ENCODE measurements at regions not wholly inside any gene's neighbourhood (a gene's known extent, or its start where the extent isn't known, plus 50 kb on each side); places are given as distances from the start of the nearest gene placed in this dataset.

DNA sequence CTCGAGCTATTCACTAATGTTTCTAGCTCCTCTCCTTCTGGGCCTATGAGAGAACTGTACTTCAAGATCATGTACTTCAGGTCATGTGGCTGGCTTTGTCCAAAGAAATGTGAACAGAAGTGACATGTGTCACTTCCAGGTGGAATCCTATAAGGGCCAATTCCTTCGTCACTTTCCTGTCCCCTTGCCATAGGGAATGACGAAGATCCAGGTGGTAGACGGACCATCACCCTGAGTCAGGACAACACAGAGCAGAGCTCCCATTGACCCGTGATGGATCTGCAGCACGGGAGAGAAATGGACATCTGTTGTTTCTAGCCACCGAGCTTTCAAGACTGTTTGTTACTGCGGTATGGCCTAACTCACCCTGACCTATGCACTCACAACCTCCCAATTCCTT, 157.0 kb downstream of the DRD1 start:
- TF ChIP-seq, protein P1, sequence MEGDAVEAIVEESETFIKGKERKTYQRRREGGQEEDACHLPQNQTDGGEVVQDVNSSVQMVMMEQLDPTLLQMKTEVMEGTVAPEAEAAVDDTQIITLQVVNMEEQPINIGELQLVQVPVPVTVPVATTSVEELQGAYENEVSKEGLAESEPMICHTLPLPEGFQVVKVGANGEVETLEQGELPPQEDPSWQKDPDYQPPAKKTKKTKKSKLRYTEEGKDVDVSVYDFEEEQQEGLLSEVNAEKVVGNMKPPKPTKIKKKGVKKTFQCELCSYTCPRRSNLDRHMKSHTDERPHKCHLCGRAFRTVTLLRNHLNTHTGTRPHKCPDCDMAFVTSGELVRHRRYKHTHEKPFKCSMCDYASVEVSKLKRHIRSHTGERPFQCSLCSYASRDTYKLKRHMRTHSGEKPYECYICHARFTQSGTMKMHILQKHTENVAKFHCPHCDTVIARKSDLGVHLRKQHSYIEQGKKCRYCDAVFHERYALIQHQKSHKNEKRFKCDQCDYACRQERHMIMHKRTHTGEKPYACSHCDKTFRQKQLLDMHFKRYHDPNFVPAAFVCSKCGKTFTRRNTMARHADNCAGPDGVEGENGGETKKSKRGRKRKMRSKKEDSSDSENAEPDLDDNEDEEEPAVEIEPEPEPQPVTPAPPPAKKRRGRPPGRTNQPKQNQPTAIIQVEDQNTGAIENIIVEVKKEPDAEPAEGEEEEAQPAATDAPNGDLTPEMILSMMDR (IDR thresholded peaks at IDR 0.05; ENCODE audit: extremely low read depth, insufficient read depth, missing control alignments), result no peak
- in situ Hi-C loops (cut with MboI; ENCODE audit: low pct_unique_long_range_greater_than_20kb, low sequenced_read_pairs, unreplicated experiment), result no loop called here
- DNase-seq (ENCODE audit: low spot score), result no peak

- TF ChIP-seq, protein P1 (IDR thresholded peaks at IDR 0.05; ENCODE audit: extremely low read depth, insufficient read depth, missing control alignments), result no peak
- no peak for DNase-seq (ENCODE audit: low spot score)
- in situ Hi-C loops (cut with MboI; ENCODE audit: low pct_unique_long_range_greater_than_20kb, low sequenced_read_pairs, unreplicated experiment), result no loop called here
Measured at GRCh38 chr5:175285261-175285660, 158.7 kb downstream of the DRD1 start.

DNA sequence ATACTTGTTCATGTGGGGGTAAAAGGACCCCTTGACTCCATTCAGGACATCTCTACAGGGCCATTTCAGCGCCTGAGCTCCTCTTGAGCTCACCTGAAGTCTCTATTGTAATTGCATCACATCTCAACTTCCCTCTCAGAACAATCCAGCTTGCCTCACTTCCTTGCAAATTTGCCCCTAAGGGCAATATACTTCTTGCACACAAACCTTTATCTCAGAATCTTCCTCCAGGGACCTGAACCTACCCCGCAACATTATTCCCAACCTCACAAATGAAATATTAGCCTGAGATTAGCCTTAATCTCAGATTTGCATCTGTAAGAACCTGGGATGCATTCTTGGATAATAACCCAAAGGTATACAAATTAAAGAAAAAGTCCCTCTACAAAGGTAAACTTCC, 159.2 kb downstream of the DRD1 start:
- DNase-seq (ENCODE audit: low spot score), result no peak
- TF ChIP-seq, protein P1 (IDR thresholded peaks at IDR 0.05; ENCODE audit: extremely low read depth, insufficient read depth, missing control alignments), result no peak
- in situ Hi-C loops (cut with MboI; ENCODE audit: low pct_unique_long_range_greater_than_20kb, low sequenced_read_pairs, unreplicated experiment), result no loop called here

DNA sequence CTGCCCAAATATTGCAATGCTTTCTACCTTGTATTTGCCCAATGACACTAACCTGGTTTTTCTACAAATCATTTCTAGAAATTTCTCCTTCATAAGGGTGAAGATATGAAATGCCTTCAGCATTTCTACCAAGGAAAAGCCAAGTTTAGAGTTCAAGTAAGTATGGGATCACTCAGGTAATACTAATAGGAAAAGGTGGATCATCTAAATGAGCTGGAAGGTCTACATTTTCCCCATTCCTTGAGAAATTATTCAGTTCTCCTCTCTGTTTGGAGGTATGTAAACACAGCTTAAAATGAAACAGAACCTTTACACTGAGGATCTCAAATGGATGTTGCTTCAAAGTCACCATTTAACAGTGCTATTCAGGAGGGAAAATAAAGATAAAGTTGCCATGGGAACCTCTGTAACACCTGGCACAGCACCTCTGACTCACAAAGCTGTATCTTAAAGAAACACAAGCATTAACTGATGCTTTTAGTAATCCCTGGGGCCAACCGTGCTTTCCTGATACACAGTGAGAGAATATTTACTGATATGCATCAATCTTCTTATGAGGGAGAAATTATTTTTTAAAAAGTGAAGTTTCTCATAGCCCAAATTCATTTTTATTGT, 161.3 kb downstream of the DRD1 start:
- TF ChIP-seq, protein P1 (IDR thresholded peaks at IDR 0.05; ENCODE audit: extremely low read depth, insufficient read depth, missing control alignments), result no peak
- in situ Hi-C loops (cut with MboI; ENCODE audit: low pct_unique_long_range_greater_than_20kb, low sequenced_read_pairs, unreplicated experiment), result no loop called here
- no peak for DNase-seq (ENCODE audit: low spot score)

- TF ChIP-seq, protein P1 (IDR thresholded peaks at IDR 0.05; ENCODE audit: extremely low read depth, insufficient read depth, missing control alignments), result no peak
- in situ Hi-C loops (cut with MboI; ENCODE audit: low pct_unique_long_range_greater_than_20kb, low sequenced_read_pairs, unreplicated experiment), result no loop called here
- DNase-seq (ENCODE audit: low spot score), result no peak
Measured at GRCh38 chr5:175281714-175282113, 162.3 kb downstream of the DRD1 start.

DNA sequence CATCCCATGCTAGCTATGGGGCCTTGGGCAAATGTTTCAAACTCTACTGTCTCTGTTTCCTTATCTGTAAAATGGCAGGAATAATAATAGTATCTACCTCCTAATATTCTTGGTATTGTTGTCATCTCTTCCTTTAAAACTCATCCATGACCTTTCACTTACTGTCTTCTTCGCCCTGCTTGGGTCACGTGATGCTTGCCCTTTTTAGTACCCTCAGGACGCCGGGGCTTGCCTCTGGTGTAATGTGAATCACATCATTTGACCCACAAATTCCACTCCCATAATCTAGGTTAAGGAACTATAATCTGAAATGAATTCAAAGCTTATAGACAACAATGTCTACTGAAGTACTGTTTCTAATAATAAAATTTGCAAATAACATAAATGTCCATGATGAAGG, 162.7 kb downstream of the DRD1 start:
- no peak for DNase-seq (ENCODE audit: low spot score)
- in situ Hi-C loops (cut with MboI; ENCODE audit: low pct_unique_long_range_greater_than_20kb, low sequenced_read_pairs, unreplicated experiment), result no loop called here
- TF ChIP-seq, protein P1 (IDR thresholded peaks at IDR 0.05; ENCODE audit: extremely low read depth, insufficient read depth, missing control alignments), result no peak
